ENCODE measurements at regions not wholly inside any gene's neighbourhood (a gene's known extent, or its start where the extent isn't known, plus 50 kb on each side); places are given as distances from the start of the nearest gene placed in this dataset.

DNA sequence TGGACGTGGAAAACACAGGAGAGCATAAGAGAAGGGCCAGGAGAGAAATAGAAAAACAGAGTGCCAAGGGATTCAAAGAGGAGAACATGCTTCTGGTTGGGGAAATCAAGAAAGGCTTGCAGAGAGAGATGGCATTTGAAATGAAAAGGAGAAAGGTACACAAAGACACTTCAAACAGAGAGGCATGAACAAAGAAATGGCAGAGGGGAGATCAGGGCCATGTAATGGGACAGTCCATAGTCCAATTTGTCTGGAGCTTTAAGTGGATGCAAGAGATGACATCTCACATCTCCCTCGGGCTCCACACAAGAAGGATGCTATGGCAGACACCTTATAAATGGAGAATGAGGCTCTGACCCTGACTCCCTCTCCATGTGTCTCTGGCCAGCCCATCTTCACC, 331.1 kb downstream of the MLLT3 start:
- DNase-seq (ENCODE audit: low read depth) = no peak

DNA sequence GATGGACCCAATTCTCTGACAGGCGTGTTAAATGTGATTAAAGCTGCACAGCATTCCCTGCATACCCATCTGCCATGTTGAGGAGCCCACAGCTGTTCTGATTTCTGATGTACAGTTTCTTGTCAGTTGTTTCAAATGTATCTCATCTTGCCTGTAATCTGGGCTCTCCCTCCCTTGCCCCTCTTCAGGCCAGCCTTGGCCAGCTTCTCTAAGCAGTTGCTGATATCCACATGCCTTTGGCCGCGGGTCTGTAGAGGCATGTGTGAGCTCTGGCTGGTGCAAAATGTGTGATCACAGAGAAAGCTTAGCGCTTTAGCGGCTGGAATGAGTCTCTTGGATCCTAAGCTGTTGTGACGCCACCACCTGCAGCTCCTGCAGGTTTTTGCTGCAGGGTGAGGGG, 332.0 kb downstream of the MLLT3 start:
- DNase-seq (ENCODE audit: low read depth) = no peak

DNA sequence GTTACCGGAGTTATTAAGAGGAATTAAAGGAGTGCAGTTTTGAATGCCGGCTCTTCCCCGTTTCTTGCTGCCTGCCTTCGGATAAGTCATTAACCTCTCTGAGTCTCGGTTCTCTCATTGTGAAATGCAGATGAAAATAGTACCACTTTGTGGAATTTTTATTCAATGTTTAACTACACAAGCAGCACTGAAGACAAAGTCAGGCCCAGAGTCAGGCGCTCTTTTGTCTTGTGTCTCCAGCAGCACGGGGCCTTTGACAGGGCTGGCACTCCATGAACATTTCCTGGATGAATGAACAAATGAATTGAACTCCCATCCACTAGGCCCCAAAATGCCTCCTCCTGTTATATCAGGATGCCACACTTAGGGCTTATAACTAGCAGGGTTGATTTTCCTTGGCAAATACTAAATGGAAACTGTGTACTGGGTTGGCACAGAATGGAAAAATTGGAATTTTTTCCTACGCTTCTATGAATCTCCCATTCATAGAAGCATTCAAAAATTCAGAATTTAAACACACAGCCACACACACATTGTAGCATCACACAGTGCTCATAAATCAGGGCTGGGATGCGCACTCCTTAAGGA, 332.8 kb downstream of the MLLT3 start:
- no peak for DNase-seq (ENCODE audit: low read depth)

- DNase-seq (ENCODE audit: low read depth) = no peak
These were observed 335.3 kb downstream of the MLLT3 start for GRCh38 chr9:20286969-20287368.

DNA sequence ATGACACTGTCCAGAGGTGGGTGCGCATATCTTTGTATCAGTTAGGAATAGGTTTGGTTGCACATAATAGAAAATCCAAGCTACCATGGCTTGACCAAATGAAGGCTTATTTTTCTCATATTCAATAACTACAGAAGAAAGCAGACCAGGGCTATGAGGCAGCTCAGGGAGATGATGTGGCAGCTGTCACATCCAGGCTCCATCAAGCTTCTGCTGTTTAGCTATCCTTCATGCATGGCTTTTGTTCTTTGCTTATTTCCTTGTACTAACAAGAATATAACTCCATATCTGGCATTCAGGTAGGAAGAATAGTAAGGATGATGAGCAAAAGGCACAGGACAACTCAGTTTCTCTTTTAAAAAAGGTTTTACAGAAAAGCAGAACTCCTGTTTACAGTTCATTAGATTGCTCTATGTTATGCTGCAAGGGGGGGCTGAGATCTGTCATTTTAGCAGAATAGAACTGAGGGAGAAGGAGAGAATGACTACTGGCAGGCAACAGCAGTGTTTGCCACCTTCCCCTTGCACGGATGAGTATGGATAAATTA, 336.1 kb downstream of the MLLT3 start:
- no peak for DNase-seq (ENCODE audit: low read depth)

DNA sequence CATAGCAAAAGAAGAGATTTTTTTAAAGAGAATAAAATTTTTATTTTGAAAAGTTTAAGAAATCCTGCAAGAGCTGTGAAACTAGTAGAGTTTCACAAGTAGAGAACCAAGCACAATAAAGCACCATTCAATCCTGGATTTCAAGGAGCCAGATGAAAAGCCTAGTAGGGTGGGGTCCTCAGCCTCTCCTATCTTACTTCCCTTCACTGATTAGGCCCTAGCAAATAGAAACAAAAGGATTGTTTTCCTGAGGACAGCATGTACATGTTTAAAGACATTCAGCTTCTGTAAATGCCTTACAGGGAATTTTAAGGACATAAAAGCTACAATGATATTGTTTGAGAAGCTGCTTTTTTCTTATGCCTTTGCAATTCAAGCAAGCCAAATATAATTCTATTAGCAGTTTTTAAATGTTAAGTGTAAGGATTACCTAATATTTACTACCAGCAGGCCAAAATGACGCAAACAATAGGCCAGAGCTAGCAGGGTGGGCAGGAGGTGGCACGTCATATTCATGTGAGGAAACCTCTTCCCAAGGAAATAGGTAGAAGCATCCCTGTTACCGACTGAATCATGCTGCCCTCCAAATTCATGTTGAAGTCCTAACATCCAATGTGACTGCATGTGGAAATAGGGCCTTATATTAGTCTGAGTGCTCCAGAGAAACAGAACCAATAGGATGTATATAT, 337.6 kb downstream of the MLLT3 start:
- DNase-seq (ENCODE audit: low read depth) = no peak

DNA sequence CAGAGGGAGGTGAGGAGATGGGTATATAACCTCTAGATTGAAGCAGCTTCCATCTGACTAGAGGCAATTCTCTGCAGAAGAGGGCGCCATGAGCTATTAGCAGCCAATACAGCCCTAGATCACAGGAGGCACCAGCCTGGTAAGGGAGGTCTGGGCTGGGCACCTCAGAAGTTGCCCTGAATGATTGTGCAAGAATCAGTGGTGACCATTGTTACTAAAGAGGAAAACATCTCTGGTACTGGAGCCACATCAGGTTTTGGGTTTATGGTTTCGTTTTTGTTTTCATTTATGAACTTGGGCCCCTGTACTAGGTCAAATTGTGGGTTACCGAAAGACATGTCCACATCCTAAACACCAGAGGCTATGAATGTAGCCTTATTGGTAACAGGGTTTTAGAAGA, 342.0 kb downstream of the MLLT3 start:
- DNase-seq (ENCODE audit: low read depth) = no peak

- no peak for DNase-seq (ENCODE audit: low read depth)
These were observed 345.5 kb downstream of the MLLT3 start for GRCh38 chr9:20276762-20277161.

DNA sequence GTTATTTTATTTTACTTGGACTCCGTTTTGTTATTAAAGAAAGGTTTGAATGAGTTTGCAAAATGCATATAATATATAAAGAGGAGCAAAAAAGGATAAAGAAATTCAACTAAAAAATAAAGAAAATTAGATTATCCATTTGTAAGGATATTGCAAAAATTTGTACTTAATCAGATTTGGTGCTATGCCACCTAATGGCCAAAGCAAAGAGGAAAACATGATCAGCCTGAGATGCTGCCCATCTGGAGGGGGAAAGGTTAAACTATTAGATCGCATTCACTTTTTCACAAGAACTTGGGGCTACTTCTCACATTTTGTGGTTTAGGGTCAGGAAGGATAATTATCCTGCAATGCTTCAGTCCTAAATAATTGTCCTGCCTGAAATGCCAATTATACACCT, 350.6 kb downstream of the MLLT3 start:
- no peak for DNase-seq (ENCODE audit: low read depth)

- DNase-seq (ENCODE audit: low read depth) = no peak
These were observed 351.2 kb downstream of the MLLT3 start for GRCh38 chr9:20271096-20271495.

DNA sequence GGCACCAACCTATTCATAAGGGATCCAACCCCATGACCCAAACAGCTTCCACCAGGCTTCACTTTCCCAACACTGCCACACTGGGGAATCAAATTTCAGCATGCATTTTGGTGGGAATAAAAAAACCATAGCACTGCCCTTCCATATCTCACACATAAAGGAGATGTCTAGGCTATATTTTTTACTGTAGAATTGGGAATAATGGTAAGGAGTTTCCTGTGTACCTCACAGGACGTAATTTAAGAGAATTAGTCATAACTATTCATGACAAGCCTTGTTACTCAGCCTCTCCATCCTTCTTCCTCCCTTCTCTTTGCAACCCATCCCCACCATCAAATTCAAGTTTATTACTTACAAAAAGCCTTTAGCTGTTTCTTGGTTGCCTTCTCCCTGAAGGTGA, 352.1 kb downstream of the MLLT3 start:
- no peak for DNase-seq (ENCODE audit: low read depth)

- DNase-seq (ENCODE audit: low read depth) = no peak
These were observed 352.7 kb downstream of the MLLT3 start for GRCh38 chr9:20269620-20270019.

- DNase-seq (ENCODE audit: low read depth) = no peak
These were observed 357.4 kb downstream of the MLLT3 start for GRCh38 chr9:20264896-20265295.

DNA sequence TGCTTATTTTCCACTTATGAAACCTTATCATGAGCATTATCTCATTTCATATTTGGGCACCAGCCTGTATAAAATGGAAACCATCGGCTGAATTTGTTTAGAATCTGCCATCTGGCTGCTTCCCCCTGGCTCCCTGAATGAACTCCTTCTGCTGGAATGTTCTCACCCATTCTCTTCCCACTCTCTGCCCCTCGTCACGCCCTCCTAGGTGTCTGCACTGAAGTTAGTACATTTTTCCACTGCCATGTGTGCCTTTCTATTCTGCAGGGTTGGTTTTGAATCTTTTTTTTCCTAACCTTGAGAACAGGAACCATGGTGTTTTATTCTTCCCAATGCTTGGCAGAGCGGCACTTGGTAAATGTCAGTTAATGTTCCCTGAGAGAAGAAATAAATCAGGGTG, 359.7 kb downstream of the MLLT3 start:
- DNase-seq (ENCODE audit: low read depth) = no peak

DNA sequence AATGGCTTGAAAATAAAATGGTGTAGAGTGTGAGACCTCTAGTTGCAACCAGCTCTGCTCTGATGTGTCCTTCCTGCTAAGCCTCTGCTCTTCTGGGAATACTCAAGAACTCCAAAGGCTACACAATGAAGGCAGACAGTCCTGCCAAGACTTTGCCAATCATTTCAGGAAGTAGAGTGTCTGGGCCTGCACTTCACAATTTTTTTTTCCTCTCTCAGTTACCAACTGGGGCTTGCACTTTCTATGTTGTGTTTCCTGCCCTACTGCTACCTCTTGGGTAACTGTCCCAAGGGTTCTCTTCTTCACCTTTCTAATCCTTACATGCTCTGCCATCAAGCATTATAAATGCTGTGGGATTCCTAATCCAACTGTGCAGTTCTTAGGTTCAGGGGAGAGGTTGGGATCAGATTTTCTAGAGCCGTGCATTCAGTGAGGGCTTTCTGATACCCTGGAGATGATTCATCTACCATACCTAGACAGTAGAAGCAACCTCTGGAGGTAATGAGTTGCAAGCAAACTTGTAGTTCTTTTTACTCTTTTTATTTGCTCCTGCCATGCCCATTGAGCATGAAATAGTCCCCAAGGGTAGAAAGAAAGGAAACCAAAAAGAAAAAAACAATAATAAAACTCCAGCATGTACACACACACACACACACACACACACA, 365.9 kb downstream of the MLLT3 start:
- DNase-seq (ENCODE audit: low read depth) = no peak

GRCh38 chr9:20255052-20255451, 367.2 kb downstream of the MLLT3 start:
- DNase-seq (ENCODE audit: low read depth) = no peak

DNA sequence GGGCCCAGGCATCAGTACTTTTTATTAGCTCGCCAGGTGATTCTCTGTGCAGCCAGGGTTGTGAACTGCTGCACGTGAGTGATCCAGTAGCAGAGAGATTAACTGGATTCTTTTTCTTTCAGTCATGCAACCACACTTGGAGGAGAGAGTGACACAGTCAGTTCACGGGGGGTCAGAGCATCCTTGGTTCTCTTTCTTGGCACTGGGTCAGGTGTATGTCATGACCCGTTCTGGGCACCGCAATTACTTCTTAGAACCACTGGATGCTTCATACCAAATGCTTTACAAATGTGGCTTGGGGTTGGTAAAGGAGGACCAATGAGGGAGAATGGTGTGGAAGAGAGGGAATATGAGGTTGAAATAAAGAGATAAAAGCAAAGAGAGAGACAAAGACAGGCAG, 368.7 kb downstream of the MLLT3 start:
- no peak for DNase-seq (ENCODE audit: low read depth)

DNA sequence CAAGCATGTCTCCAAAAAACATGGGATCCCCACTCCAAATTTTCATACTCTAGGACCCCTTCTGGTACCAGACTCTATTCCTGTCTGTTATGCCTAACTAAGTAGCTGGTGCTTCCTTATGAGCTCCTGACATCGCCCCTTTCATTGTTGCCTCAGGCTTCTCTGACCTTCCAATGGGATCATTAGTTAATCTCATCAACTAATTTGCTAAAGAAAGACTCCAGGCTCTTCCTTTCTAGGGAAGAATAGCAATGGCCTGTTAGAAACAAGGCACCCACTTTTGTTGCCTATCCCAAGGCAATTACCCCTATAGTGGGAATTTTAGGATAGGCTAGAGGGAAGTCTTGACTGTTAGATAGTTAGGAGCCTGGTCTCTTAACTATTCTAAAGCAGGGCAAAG, 369.5 kb downstream of the MLLT3 start:
- DNase-seq (ENCODE audit: low read depth) = no peak

- no peak for DNase-seq (ENCODE audit: low read depth)
These were observed 371.5 kb downstream of the MLLT3 start for GRCh38 chr9:20250791-20251190.

- DNase-seq (ENCODE audit: low read depth) = no peak
These were observed 378.0 kb downstream of the MLLT3 start for GRCh38 chr9:20244271-20244670.

GRCh38 chr9:20243841-20244240, 378.5 kb downstream of the MLLT3 start:
- no peak for DNase-seq (ENCODE audit: low read depth)

DNA sequence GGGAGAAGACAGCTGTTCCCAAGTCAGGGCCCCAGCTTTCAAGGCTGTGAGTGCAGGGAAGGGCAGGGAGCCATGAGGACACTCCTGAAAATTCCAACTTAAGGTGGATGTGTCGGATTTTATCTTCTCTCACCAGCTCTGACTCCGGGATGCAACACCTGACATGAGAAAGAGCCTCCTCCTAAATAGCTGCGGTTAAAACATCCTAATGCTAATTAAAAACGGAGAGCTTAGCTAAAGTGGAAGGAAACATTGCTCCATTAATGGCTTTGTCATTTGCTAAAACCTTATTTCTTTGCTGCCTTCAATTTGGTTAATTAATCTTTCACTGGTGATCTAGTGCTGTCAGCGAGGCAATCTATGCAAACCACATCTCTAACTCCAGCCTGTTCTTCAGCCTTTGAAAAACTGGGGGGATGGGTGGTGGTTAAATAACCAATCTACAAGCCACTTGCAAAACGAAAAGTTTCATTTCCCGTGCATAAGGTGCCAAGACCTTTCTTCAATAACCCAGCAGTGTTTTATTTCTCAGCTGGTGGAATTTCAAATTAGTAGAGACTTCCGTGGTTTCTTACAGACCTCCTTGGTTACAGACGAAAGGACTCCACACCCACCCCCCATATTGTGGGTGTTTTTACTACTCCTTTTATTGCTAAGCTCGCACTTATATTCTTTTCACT, 379.6 kb downstream of the MLLT3 start:
- DNase-seq (ENCODE audit: low read depth) = no peak

DNA sequence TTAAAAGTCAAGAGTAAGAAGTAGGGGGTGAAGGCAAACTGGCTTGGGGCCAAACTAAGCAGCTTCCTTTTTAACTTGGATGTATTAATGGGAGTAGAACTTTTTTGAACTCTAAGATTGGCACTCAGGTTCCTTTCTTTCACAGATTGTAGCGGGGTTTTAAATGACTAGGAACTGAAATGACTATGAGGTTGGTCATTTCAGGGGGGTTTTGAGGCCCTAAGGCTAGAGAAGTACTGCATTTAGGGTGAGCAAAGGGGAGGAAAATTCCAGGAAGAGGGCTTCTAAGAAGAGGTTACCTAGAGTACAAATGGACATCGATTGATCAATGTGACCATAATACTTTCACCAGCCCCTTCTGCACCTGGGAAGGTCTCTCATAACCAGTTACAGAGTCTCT, 381.8 kb downstream of the MLLT3 start:
- no peak for DNase-seq (ENCODE audit: low read depth)
